Heart left ventricle (tissue), 16 donors: ENCODE measurements at regions not wholly inside any gene's neighbourhood (a gene's known extent, or its start where the extent isn't known, plus 50 kb on each side); places are given as distances from the start of the nearest gene placed in this dataset.
A peak's percentile ranks its signal among the peaks of the same experiment; 100 is the strongest.

Experiments used
- ATAC-seq, 4 donors: fragments of 200-7000 bp; cut with Tn5 transposase; one replicate each; pipeline ENCODE4 v1.9.1; 2020 to 2022; ENCODE audit warnings: moderate library complexity in 4 of 4, mild to moderate bottlenecking in 3 of 4, moderate number of reproducible peaks in 1 of 4
- DNase-seq, 5 donors: peaks; one replicate each; pipeline ENCODE4 v3.0.0-alpha.2; 2020
- H3K27ac ChIP-seq, 12 donors: fragments of 200-600 bp; sonication (generic) in 4 of 12; one replicate each; pipeline versions ENCODE4 v1.5.0 to v1.8.0; 2016 to 2022; ENCODE audit warnings: mild to moderate bottlenecking in 2 of 12
- H3K27me3 ChIP-seq, 9 donors: fragments of 200-600 bp; sonication (generic) in 2 of 9; one replicate each; pipeline versions ENCODE4 v1.5.1 to v1.8.0; 2016 to 2022; ENCODE audit warnings: mild to moderate bottlenecking in 3 of 9
- H3K36me3 ChIP-seq, 9 donors: fragments of 200-600 bp; sonication (generic) in 2 of 9; one replicate each; pipeline versions ENCODE4 v1.5.0 to v1.8.0; 2018 to 2022; ENCODE audit warnings: mild to moderate bottlenecking in 2 of 9
- H3K4me1 ChIP-seq, 12 donors: fragments of 200-600 bp; sonication (generic) in 4 of 12; one replicate each; pipeline versions ENCODE4 v1.5.0 to v1.8.0; 2016 to 2022; ENCODE audit warnings: mild to moderate bottlenecking in 3 of 12
- H3K4me3 ChIP-seq, 12 donors: fragments of 200-600 bp; sonication (generic) in 4 of 12; one replicate each; pipeline versions ENCODE4 v1.5.0 to v1.8.0; 2017 to 2022; ENCODE audit warnings: mild to moderate bottlenecking in 9 of 12, moderate library complexity in 4 of 12
- H3K9me3 ChIP-seq, 12 donors: fragments of 200-600 bp; sonication (generic) in 4 of 12; one replicate each; pipeline versions ENCODE4 v1.5.0 to v1.8.0; 2016 to 2022; ENCODE audit warnings: mild to moderate bottlenecking in 1 of 12
- CTCF ChIP-seq, 12 donors: fragments of 200-600 bp; sonication (generic) in 4 of 12; IDR thresholded peaks; one replicate each; pipeline versions ENCODE4 v1.5.0 to v1.8.0; 2018 to 2022; ENCODE audit warnings: antibody characterized with exemption in 12 of 12, mild to moderate bottlenecking in 5 of 12
- POLR2A ChIP-seq, 2 donors: fragments of 450-650 bp; IDR thresholded peaks; one replicate each; pipeline ENCODE4 v1.6.1; 2017; ENCODE audit warnings: antibody characterized with exemption in 2 of 2, mild to moderate bottlenecking in 2 of 2, moderate library complexity in 2 of 2
- WGBS, 4 donors: extraction: QIAGEN DNeasy Blood & Tissue Kit in 2 of 4; methylation state at CpG; one replicate each; pipeline versions ENCODE4 v1.1.5 to v1.1.7; 2013 to 2018; 5-methylcytosine and 5-hydroxymethylcytosine counted together
- intact Hi-C, 10 donors: fragments of 100-400 bp; cut with DNase I; formaldehyde crosslinking; loops; one replicate each; pipeline versions ENCODE4 v1.11.1 to v1.14.2; 2022
- donor health status: ischemic (EF 13 %, LVEDD 7.1; RV severe dilation, severe dysfunction).
- donor health status: healthy with polysubstance abuse.
- donor health status: DM: no; HTN: yes; CAD: no.
- donor health status: DM: no; HTN: no; CAD: no.
- donor health status: ischemic (EF 25% LVEDD 6.9; RV normal size, moderate dysfunction).
- donor health status: ischemic (EF 25% LVEDD 5.7; RV mildly dilated, moderate dysfunction).
- donor health status: healthy.
- donor health status: DM: yes; HTN: yes; CAD: no.
- donor health status: ischemic (EF 35%, LVEDD 5.7; RV mildly dilated, moderate dysfunction).
- donor health status: nonischemic (EF 11% LVEDD 7.7; RV severe dilation, severe dysfunction).
- donor health status: DM: yes; HTN: yes; CAD: no.
- donor health status: PGD.
- donor health status: ischemic (EF 29% LVEDD 5.4; RV normal size, mild dysfunction).
- donor health status: nonischemic (EF 23%, LVEDD 6.1; RV moderate dilation, normal function).

DNA sequence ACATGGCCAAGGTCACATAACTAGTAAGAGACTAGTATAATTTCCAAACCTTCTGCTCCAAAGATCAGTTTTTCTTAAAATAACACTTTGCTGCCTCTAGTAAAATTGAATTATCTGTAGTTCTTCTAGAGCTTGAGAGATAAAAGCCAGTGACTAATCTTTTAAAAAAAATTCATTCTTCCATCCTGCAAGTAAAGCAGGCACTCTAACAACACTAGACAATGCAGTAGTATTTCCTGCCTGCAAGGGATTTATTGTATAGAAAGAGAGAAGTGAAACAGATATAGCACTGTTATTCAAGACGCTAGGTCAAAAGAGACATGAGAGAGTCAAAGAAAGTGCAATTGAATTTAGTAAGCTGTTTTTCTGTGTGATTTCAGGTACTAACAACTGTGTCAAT lies 159.5 kb upstream of the TBC1D5 start:
- ATAC-seq (no peak), DNase-seq (no peak)
- H3K4me3 ChIP-seq, result no peak overlapping the region
- H3K27ac ChIP-seq, result no peak overlapping the region
- TF ChIP-seq POLR2A (IDR thresholded peaks at IDR 0.05), result no peak
- TF ChIP-seq CTCF (IDR thresholded peaks at IDR 0.05), result no peak
- H3K4me1 ChIP-seq, result no peaks in the 10 kb centered on the region
- no peaks in the 10 kb centered on the region for H3K27me3 ChIP-seq
- intact Hi-C loops, result no loop called here
- H3K36me3 ChIP-seq, result no peaks in the 10 kb centered on the region
- WGBS, 4 donors, result 25 to 47% (median 36%) methylated on average over 1 of the region's 1 CpG
- H3K9me3 ChIP-seq, result peaks cover 0 to 13% (median 0%) of the 10 kb centered on the region in 12 donors

DNA sequence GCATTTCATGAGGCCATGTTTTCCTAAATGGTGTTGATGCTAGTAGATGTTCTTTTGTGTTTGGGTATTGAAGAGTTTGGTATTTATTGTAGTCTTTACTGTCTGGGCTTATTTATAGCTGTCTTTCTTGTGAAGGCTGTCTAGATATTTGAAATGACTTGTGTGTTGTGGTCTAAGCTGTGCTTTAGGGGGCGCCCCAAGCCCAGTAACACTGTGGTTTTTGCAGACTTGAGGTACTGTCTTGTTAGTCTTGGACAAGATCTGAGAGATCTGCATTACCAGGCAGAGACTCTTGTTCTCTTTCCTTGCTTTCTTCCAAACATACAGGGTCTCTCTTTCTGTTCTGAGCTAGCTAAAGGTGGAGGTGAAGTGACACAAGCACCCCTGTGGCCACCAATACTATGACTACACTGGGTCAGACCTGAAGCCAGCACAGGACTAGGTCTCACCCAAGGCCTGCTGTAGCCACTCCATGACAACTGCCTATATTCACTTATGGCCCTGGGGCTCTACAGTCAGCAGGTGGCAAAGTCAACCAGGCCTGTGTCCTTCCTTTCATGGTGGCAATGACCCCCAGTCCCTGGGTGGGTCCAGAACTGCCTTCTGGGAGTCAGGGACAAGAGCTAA lies 152.1 kb upstream of the TBC1D5 start:
- WGBS, 4 donors, result 4 to 26% (median 16%) methylated on average over 1 of the region's 1 CpG
- Histone ChIP-seq H3K27ac (no peak overlapping the region), H3K27me3 (no peaks in the 10 kb centered on the region), H3K4me3 (no peak overlapping the region), H3K4me1 (no peaks in the 10 kb centered on the region), H3K36me3 (no peaks in the 10 kb centered on the region), H3K9me3 (peaks cover 0 to 10% (median 0%) of the 10 kb centered on the region in 12 donors)
- ATAC-seq (no peak), DNase-seq (no peak)
- TF ChIP-seq CTCF (IDR thresholded peaks at IDR 0.05) (peak in 7 of 12 donors; percentile 10 to 30 (median 22)), POLR2A (IDR thresholded peaks at IDR 0.05) (no peak)
- intact Hi-C loops, result no loop called here

DNA sequence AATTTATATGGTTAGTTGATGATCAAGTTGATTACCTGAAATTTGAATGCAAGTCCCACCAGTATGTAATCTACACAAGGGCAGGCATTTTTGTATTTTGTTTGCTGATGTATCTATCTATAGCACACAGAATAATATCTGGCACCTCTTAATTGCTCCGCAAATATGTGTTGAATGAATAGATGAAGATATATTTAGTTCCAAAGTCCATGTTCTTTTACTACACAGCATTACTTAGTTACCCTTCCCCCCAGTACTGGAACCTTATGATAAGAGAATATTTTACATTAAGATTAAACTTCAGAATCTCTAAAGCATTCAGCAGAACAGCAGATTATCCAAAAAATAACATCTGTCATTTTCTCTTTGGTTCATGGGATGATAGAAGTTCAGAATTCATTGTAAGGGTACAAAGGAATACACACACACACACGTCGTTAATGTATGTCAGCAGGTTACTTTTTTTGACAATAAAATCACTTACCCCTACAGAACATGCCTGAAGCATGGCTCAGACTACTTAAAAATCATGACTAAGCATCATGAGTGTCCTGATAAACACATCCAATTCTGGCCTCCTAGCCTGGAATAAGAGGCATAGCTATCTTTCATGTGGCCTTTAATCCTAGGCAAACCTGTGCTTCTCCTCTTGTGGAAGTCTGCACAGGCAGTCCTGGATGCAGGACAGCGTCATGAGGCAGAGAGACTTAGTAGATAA lies 148.9 kb upstream of the TBC1D5 start:
- Histone ChIP-seq H3K27me3 (no peaks in the 10 kb centered on the region), H3K36me3 (no peaks in the 10 kb centered on the region), H3K4me3 (no peak overlapping the region), H3K9me3 (peaks cover 0 to 10% (median 0%) of the 10 kb centered on the region in 12 donors), H3K27ac (no peak overlapping the region), H3K4me1 (no peaks in the 10 kb centered on the region)
- WGBS, 4 donors, result 47 to 69% (median 63%) methylated on average over 4 of the region's 4 CpGs
- intact Hi-C loops, result no loop called here
- TF ChIP-seq POLR2A (IDR thresholded peaks at IDR 0.05) (no peak), CTCF (IDR thresholded peaks at IDR 0.05) (no peak)
- no peak for ATAC-seq
- DNase-seq, result no peak

DNA sequence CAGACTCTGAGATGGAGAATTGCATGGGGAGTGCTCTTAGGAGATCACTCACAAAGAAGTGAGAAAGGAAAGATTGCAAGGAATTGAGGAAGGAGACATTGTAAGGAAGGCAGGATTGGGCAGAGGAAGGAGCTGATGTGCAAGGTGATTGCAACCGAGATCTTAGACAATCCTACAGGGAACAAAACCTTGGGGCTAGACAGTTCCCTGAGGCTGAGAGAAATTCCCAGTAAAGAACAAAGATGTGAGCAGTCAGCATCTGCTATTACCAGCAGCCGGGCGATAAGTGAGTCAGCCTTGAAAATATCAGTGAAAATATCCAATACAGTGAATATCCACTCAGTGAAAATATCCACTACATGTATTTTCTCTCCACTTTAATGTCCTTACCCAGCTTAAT lies 143.6 kb upstream of the TBC1D5 start:
- intact Hi-C loops, result no loop called here

More for the DNA sequence above, 143.6 kb upstream of the TBC1D5 start:
- TF ChIP-seq POLR2A (IDR thresholded peaks at IDR 0.05) (no peak), CTCF (IDR thresholded peaks at IDR 0.05) (no peak)
- no peak for DNase-seq
- WGBS, 4 donors, result 91 to 93% (median 91%) methylated on average over 3 of the region's 3 CpGs
- no peaks in the 10 kb centered on the region for H3K9me3 ChIP-seq
- no peaks in the 10 kb centered on the region for H3K4me1 ChIP-seq
- H3K27me3 ChIP-seq, result peaks cover 0 to 6% (median 0%) of the 10 kb centered on the region in 9 donors
- no peak for ATAC-seq
- no peaks in the 10 kb centered on the region for H3K36me3 ChIP-seq
- no peak overlapping the region for H3K4me3 ChIP-seq
- H3K27ac ChIP-seq, result no peak overlapping the region
